ENCODE measurements at regions not wholly inside any gene's neighbourhood (a gene's known extent, or its start where the extent isn't known, plus 50 kb on each side); places are given as distances from the start of the nearest gene placed in this dataset.

GRCh38 chr3:177443469-177443868 lies 246.2 kb upstream of the TBL1XR1 start:
- no peak for TF ChIP-seq POLR2A (IDR thresholded peaks at IDR 0.05)
- no peak for TF ChIP-seq CTCF (IDR thresholded peaks at IDR 0.05)
- no peak for TF ChIP-seq POLR2AphosphoS5 (IDR thresholded peaks at IDR 0.05)

Measured in breast epithelium (tissue), 3 donors.